HFFc6 (cell line): ENCODE measurements at regions not wholly inside any gene's neighbourhood (a gene's known extent, or its start where the extent isn't known, plus 50 kb on each side); places are given as distances from the start of the nearest gene placed in this dataset.
A peak's percentile ranks its signal among the peaks of the same experiment; 100 is the strongest.

Source experiments
- DNase-seq: peaks from one replicate; pipeline ENCODE4 v3.0.0-alpha.2; 2018
- H3K27ac Mint-ChIP-seq: 2 replicates; pipeline ENCODE4 v1.8.0; 2020; ENCODE audit warnings: mild to moderate bottlenecking, mixed read lengths
- H3K27me3 Mint-ChIP-seq: 2 replicates; pipeline ENCODE4 v1.8.0; 2021; ENCODE audit warnings: mild to moderate bottlenecking, moderate library complexity, mixed read lengths; ENCODE audit not compliant: insufficient read depth
- H3K36me3 Mint-ChIP-seq: 2 replicates; pipeline ENCODE4 v1.8.0; 2021; ENCODE audit warnings: low read depth, mixed read lengths
- H3K4me1 Mint-ChIP-seq: 2 replicates; pipeline ENCODE4 v1.8.0; 2020; ENCODE audit warnings: low read depth, mixed read lengths
- H3K4me3 Mint-ChIP-seq: 2 replicates; pipeline ENCODE4 v1.8.0; 2020; ENCODE audit warnings: mild to moderate bottlenecking, moderate library complexity, mixed read lengths
- H3K9me3 Mint-ChIP-seq: 2 replicates; pipeline ENCODE4 v1.8.0; 2020; ENCODE audit warnings: mild to moderate bottlenecking, mixed read lengths
- TF ChIP-seq, protein P1 (sequence below): fragments of 200-600 bp; sonication (generic); IDR thresholded peaks from 2 replicates; pipeline ENCODE4 v1.5.0; 2021; ENCODE audit warnings: antibody characterized with exemption, mild to moderate bottlenecking

- Mint-ChIP-seq H3K4me1 (peaks cover 46% of the 10 kb centered on the region), H3K9me3 (no peaks in the 10 kb centered on the region), H3K36me3 (no peaks in the 10 kb centered on the region), H3K27me3 (peaks cover 2% of the 10 kb centered on the region; the same call in 1 of the 2 replicates), H3K4me3 (no peak overlapping the region), H3K27ac (no peak overlapping the region)
- no peak for DNase-seq
- TF ChIP-seq, protein P1, sequence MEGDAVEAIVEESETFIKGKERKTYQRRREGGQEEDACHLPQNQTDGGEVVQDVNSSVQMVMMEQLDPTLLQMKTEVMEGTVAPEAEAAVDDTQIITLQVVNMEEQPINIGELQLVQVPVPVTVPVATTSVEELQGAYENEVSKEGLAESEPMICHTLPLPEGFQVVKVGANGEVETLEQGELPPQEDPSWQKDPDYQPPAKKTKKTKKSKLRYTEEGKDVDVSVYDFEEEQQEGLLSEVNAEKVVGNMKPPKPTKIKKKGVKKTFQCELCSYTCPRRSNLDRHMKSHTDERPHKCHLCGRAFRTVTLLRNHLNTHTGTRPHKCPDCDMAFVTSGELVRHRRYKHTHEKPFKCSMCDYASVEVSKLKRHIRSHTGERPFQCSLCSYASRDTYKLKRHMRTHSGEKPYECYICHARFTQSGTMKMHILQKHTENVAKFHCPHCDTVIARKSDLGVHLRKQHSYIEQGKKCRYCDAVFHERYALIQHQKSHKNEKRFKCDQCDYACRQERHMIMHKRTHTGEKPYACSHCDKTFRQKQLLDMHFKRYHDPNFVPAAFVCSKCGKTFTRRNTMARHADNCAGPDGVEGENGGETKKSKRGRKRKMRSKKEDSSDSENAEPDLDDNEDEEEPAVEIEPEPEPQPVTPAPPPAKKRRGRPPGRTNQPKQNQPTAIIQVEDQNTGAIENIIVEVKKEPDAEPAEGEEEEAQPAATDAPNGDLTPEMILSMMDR = no peak
These were observed 283.2 kb downstream of the PTBP2 start for GRCh38 chr1:97004743-97005142.

GRCh38 chr1:97006044-97006661 is 284.6 kb downstream of the PTBP2 start:
- TF ChIP-seq, protein P1 = no peak
- Mint-ChIP-seq H3K27me3 (peaks cover 2% of the 10 kb centered on the region; the same call in 1 of the 2 replicates), H3K9me3 (no peaks in the 10 kb centered on the region), H3K4me1 (peaks cover 52% of the 10 kb centered on the region), H3K36me3 (no peaks in the 10 kb centered on the region), H3K4me3 (peak overlapping the region; percentile 20; the same call in 1 of the 2 replicates), H3K27ac (no peak overlapping the region)
- peak; percentile 68 for DNase-seq

DNA sequence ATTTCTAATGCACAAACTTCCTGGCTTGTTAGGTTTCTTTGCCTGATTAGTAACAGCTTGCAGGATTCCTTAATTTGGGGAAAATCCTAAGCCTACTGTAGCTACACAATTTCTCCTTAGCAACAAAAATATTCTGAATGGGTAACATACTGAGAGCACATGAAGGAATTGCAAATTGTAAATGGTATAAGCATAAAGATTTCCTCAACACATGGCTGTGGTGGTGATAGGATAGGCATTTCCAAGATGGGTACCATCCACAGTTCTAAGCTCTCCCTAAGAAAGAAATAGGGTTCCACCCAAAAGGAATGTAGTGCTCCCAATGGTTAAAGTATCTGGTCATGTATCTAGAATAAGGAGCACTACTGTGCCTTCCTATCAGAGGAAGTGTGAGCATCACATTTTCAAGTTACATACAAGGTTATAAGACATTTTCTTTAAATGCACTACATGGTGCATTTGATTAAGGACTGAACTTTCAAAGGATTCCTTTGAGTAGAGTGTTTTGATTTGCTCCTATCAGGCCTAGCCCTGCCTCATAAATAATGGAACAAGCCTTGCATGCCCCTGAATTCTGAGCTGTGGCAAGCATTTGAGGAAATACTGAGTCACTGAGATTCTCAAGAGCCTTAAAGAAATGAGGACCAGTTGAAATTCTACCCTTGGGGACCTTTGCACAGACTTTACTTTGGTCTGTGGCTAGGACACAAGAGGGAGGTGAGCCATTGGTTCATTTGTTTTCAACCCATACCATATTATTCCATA is 286.4 kb downstream of the PTBP2 start:
- no peak for DNase-seq
- TF ChIP-seq, protein P1 = no peak
- no peak overlapping the region for H3K27ac Mint-ChIP-seq
- peaks cover 1% of the 10 kb centered on the region; the same call in 1 of the 2 replicates for H3K27me3 Mint-ChIP-seq
- no peak overlapping the region for H3K4me3 Mint-ChIP-seq
- no peaks in the 10 kb centered on the region for H3K36me3 Mint-ChIP-seq
- H3K4me1 Mint-ChIP-seq = peaks cover 49% of the 10 kb centered on the region
- no peaks in the 10 kb centered on the region for H3K9me3 Mint-ChIP-seq

GRCh38 chr1:97010566-97011264 is 289.1 kb downstream of the PTBP2 start:
- peaks cover 47% of the 10 kb centered on the region for H3K4me1 Mint-ChIP-seq
- H3K27ac Mint-ChIP-seq = no peak overlapping the region
- no peak overlapping the region for H3K4me3 Mint-ChIP-seq
- TF ChIP-seq, protein P1 = no peak
- H3K27me3 Mint-ChIP-seq = no peaks in the 10 kb centered on the region; the same call in 1 of the 2 replicates
- no peak for DNase-seq
- H3K36me3 Mint-ChIP-seq = no peaks in the 10 kb centered on the region
- H3K9me3 Mint-ChIP-seq = no peaks in the 10 kb centered on the region

- Mint-ChIP-seq H3K27ac (no peak overlapping the region), H3K4me3 (no peak overlapping the region), H3K9me3 (no peaks in the 10 kb centered on the region), H3K4me1 (peaks cover 34% of the 10 kb centered on the region), H3K36me3 (no peaks in the 10 kb centered on the region), H3K27me3 (no peaks in the 10 kb centered on the region; the same call in 1 of the 2 replicates)
- TF ChIP-seq, protein P1 = no peak
- DNase-seq = no peak
These were observed 291.6 kb downstream of the PTBP2 start for GRCh38 chr1:97013136-97013535.
